ENCODE measurements at regions not wholly inside any gene's neighbourhood (a gene's known extent, or its start where the extent isn't known, plus 50 kb on each side); places are given as distances from the start of the nearest gene placed in this dataset.
"Not testable (repeated sequence)": the region's sequence is repeated elsewhere in the genome, so short reads cannot be mapped to it uniquely, and the experiment has no call there.

DNA sequence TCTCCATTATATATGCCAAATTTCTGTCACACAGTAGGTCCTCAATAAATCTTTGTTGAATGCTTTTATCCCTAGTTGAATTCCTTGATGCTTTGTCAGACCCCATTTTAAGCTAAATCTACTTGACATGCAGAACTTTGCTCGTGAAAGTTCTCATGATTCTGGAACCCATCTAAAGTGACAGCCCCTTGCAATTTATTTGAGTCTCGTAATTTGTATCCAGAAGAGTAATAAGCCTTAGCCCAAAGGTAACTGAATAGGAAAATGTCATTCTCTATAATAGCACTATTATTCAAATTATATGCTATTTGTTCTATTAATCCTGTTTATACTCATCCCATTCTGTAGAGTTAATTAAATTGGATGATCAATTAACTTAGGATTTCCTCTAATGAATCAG is 466.6 kb upstream of the OLFM3 start:
- TF ChIP-seq, protein P1, sequence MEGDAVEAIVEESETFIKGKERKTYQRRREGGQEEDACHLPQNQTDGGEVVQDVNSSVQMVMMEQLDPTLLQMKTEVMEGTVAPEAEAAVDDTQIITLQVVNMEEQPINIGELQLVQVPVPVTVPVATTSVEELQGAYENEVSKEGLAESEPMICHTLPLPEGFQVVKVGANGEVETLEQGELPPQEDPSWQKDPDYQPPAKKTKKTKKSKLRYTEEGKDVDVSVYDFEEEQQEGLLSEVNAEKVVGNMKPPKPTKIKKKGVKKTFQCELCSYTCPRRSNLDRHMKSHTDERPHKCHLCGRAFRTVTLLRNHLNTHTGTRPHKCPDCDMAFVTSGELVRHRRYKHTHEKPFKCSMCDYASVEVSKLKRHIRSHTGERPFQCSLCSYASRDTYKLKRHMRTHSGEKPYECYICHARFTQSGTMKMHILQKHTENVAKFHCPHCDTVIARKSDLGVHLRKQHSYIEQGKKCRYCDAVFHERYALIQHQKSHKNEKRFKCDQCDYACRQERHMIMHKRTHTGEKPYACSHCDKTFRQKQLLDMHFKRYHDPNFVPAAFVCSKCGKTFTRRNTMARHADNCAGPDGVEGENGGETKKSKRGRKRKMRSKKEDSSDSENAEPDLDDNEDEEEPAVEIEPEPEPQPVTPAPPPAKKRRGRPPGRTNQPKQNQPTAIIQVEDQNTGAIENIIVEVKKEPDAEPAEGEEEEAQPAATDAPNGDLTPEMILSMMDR (IDR thresholded peaks at IDR 0.05; ENCODE audit: borderline replicate concordance, control extremely low read depth, extremely low read depth, insufficient read depth, missing control alignments) = no peak
- DNase-seq (ENCODE audit: low spot score) = no peak
- in situ Hi-C loops (cut with MboI; ENCODE audit: low sequenced_read_pairs, unreplicated experiment) = no loop called here

DNA sequence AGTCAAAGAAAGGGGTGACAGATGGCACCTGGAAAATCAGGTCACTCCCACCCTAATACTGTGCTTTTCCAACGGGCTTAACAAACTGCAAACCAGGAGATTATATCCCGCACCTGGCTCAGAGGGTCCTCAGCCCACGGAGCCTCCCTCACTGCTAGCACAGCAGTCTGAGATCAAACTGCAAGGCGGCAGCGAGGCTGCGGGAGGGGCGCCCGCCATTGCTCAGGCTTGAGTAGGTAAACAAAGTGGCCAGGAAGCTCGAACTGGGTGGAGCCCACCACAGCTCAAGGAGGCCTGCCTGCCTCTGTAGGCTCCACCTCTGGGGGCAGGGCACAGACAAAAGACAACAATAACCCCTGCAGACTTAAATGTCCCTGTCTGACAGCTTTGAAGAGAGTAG is 445.6 kb upstream of the OLFM3 start:
- in situ Hi-C loops (cut with MboI; ENCODE audit: low sequenced_read_pairs, unreplicated experiment); DNase-seq (ENCODE audit: low spot score): not testable (repeated sequence)

DNA sequence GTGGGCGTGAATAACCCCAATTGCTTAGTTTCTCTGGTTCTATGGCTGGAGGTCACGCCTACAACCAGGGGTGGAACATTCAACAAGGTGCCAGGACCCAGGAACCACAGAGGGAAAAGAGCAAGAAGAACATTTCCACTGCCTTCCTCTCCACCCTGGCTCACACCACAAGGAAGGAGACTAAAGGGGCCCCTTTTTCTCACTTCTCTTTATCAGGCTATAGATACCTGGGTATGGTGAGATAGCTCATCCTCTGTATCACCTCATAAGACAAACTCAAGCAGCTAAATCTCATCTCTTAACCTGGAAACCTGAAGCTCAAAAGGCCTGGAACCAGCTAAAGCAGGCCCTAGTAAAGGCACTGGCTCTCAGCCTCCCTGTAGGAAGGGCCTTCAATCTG is 438.8 kb upstream of the OLFM3 start:
- TF ChIP-seq, protein P1 (IDR thresholded peaks at IDR 0.05; ENCODE audit: borderline replicate concordance, control extremely low read depth, extremely low read depth, insufficient read depth, missing control alignments) = no peak
- DNase-seq (ENCODE audit: low spot score) = no peak
- in situ Hi-C loops (cut with MboI; ENCODE audit: low sequenced_read_pairs, unreplicated experiment) = no loop called here

DNA sequence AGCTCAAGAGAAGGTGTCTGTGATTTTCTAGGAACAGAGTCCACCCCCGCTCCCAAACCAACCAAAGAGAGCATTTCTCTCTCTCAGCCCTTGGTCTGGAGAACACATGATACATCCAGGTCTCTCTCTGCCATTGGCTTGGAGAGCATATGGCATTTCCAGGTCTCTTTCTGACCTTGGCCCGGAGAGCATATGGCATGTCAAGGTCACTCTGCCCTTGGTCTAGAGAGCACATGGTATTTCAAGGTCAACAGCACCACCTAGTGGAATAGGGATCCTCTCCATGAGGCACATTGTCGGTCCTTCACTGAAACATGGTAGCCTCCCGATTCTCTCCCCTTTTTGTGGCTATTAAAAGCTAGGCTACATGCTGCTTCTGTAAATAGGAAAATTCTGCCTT is 437.7 kb upstream of the OLFM3 start:
- in situ Hi-C loops (cut with MboI; ENCODE audit: low sequenced_read_pairs, unreplicated experiment) = no loop called here
- TF ChIP-seq, protein P1 (IDR thresholded peaks at IDR 0.05; ENCODE audit: borderline replicate concordance, control extremely low read depth, extremely low read depth, insufficient read depth, missing control alignments) = no peak
- DNase-seq (ENCODE audit: low spot score) = peak; percentile 21

DNA sequence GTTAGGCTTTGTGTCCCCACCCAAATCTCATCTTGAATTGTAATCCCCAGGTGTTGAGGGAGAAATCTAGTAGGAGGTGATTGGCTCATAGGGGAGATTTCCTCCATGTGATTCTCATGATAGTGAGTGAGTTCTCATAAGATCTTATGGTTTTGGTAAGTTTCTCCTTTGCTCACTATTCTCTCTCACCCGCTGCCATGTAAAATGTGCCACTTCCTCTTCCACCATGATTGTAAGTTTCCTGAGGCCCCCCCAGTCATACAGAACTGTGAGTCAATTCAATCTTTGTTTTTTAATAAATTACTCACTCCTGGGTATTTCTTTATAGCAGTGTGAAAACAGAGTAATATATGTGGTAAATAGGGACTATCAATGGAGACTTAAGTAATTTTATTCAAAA is 434.5 kb upstream of the OLFM3 start:
- no peak for DNase-seq (ENCODE audit: low spot score)
- in situ Hi-C loops (cut with MboI; ENCODE audit: low sequenced_read_pairs, unreplicated experiment) = no loop called here
- TF ChIP-seq, protein P1 (IDR thresholded peaks at IDR 0.05; ENCODE audit: borderline replicate concordance, control extremely low read depth, extremely low read depth, insufficient read depth, missing control alignments) = no peak

DNA sequence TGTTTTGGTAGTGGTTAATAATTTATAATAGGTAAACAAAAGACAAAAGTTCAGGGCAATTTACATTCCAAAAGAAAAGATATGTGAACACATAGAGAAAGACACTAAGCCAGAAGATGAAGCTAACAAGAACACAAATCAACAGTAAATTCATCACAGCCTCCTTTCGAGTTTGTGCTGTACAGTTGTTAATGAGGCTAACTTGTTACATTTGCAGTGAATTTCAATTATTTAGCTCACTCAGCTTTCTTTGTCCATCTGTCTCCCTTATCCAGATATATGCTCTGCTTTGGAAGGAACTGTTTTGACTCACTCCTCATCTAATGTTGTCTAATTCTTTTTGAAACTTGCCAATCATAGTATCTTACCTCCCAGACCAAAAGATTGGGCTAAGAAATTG is 423.3 kb upstream of the OLFM3 start:
- DNase-seq (ENCODE audit: low spot score) = no peak
- in situ Hi-C loops (cut with MboI; ENCODE audit: low sequenced_read_pairs, unreplicated experiment) = no loop called here
- TF ChIP-seq, protein P1 (IDR thresholded peaks at IDR 0.05; ENCODE audit: borderline replicate concordance, control extremely low read depth, extremely low read depth, insufficient read depth, missing control alignments) = no peak

All from GM13976 (cell line).